ENCODE measurements at regions not wholly inside any gene's neighbourhood (a gene's known extent, or its start where the extent isn't known, plus 50 kb on each side); places are given as distances from the start of the nearest gene placed in this dataset.

- TF ChIP-seq ZNF687 (IDR thresholded peaks at IDR 0.05) (no peak), SPI1 (IDR thresholded peaks at IDR 0.05; ENCODE audit: borderline replicate concordance, insufficient read depth, low read depth, low read length) (no peak), TCF12 (IDR thresholded peaks at IDR 0.05; ENCODE audit: low read depth, low read length) (no peak), CEBPB (IDR thresholded peaks at IDR 0.05; ENCODE audit: borderline replicate concordance in 1 of 2, low read depth in 2 of 2, low read length in 2 of 2) (no peak), STAT1 (conservative IDR thresholded peaks at IDR 0.05) (no peak), ZNF592 (IDR thresholded peaks at IDR 0.05) (no peak), TARDBP (IDR thresholded peaks at IDR 0.05; ENCODE audit: borderline replicate concordance) (no peak), SIN3A (IDR thresholded peaks at IDR 0.05; ENCODE audit: low read depth, low read length) (no peak), NBN (IDR thresholded peaks at IDR 0.05) (no peak), FOXM1 (IDR thresholded peaks at IDR 0.05; ENCODE audit: low read depth, low read length) (no peak), ZBTB33 (IDR thresholded peaks at IDR 0.05) (no peak), NRF1 (conservative IDR thresholded peaks at IDR 0.05; ENCODE audit: low read depth, low read length) (no peak), SMC3 (IDR thresholded peaks at IDR 0.05; ENCODE audit: borderline replicate concordance, low read length) (no peak)
These were observed 366.7 kb downstream of the GALC start (continued) for GRCh38 chr14:87626266-87626665.
